Prostate gland (tissue), 2 donors: ENCODE measurements at regions not wholly inside any gene's neighbourhood (a gene's known extent, or its start where the extent isn't known, plus 50 kb on each side); places are given as distances from the start of the nearest gene placed in this dataset.

Source experiments
- DNase-seq: peaks from one replicate; pipeline ENCODE4 v3.0.0-alpha.2; 2019; ENCODE audit warnings: low spot score
- H3K27ac ChIP-seq, 2 donors: fragments of 200-600 bp; sonication (generic); 2 replicates each; pipeline ENCODE4 v1.5.1; 2017 to 2019
- H3K27me3 ChIP-seq: fragments of 200-600 bp; sonication (generic); replicated peaks from 2 replicates; pipeline ENCODE4 v1.5.1; 2019; ENCODE audit not compliant: insufficient read depth
- H3K36me3 ChIP-seq, 2 donors: fragments of 200-600 bp; sonication (generic); 1 replicate in 1 of 2; 2 replicates in 1 of 2; pipeline versions ENCODE4 v1.5.1 to v1.8.1; 2017 to 2019
- H3K4me1 ChIP-seq: fragments of 200-600 bp; sonication (generic); replicated peaks from 2 replicates; pipeline ENCODE4 v1.5.1; 2019
- H3K4me3 ChIP-seq, 2 donors: fragments of 200-600 bp; sonication (generic); 2 replicates each; pipeline ENCODE4 v1.5.1; 2017 to 2019
- H3K9me3 ChIP-seq: fragments of 200-600 bp; sonication (generic); 2 replicates; pipeline ENCODE4 v1.5.1; 2017
- POLR2A ChIP-seq: fragments of 450-650 bp; IDR thresholded peaks from one replicate; pipeline ENCODE4 v1.6.1; 2016; ENCODE audit warnings: antibody characterized with exemption, mild to moderate bottlenecking
- POLR2AphosphoS5 ChIP-seq: sonication (generic); formaldehyde crosslinking; IDR thresholded peaks from one replicate; pipeline ENCODE4 v1.6.1; 2017; ENCODE audit warnings: antibody characterized with exemption
- WGBS: methylation state at CpG from one replicate; pipeline ENCODE4 v1.1.5; 2018; 5-methylcytosine and 5-hydroxymethylcytosine counted together
- intact Hi-C: fragments of 100-400 bp; cut with DNase I; formaldehyde crosslinking; loops from one replicate; pipeline ENCODE4 v1.14.2; 2022
- TF ChIP-seq, protein P1 (sequence below), 4 experiments: fragments of 200-600 bp in 2 of 4; fragments of 450-650 bp in 2 of 4; sonication (generic) in 2 of 4; IDR thresholded peaks; 1 replicate in 3 of 4; 2 replicates in 1 of 4; pipeline ENCODE4 v1.5.1; 2016 to 2019; ENCODE audit warnings: antibody characterized with exemption in 4 of 4, mild to moderate bottlenecking in 2 of 4, moderate library complexity in 2 of 4

GRCh38 chr7:49639808-49640207, 133.6 kb upstream of the VWC2 start:
- Histone ChIP-seq H3K4me1 (no peaks in the 10 kb centered on the region), H3K27me3 (no peaks in the 10 kb centered on the region), H3K4me3 (no peak overlapping the region), H3K9me3 (no peaks in the 10 kb centered on the region), H3K36me3 (no peaks in the 10 kb centered on the region), H3K27ac (no peak overlapping the region)
- DNase-seq, result no peak
- WGBS, result 84% methylated on average over 2 of the region's 2 CpGs
- intact Hi-C loops, result no loop called here
- TF ChIP-seq, protein P1, sequence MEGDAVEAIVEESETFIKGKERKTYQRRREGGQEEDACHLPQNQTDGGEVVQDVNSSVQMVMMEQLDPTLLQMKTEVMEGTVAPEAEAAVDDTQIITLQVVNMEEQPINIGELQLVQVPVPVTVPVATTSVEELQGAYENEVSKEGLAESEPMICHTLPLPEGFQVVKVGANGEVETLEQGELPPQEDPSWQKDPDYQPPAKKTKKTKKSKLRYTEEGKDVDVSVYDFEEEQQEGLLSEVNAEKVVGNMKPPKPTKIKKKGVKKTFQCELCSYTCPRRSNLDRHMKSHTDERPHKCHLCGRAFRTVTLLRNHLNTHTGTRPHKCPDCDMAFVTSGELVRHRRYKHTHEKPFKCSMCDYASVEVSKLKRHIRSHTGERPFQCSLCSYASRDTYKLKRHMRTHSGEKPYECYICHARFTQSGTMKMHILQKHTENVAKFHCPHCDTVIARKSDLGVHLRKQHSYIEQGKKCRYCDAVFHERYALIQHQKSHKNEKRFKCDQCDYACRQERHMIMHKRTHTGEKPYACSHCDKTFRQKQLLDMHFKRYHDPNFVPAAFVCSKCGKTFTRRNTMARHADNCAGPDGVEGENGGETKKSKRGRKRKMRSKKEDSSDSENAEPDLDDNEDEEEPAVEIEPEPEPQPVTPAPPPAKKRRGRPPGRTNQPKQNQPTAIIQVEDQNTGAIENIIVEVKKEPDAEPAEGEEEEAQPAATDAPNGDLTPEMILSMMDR (IDR thresholded peaks at IDR 0.05), result no peak

- WGBS, result 49% methylated on average over 5 of the region's 5 CpGs
- no peak for DNase-seq
These were observed 130.1 kb upstream of the VWC2 start for GRCh38 chr7:49643321-49643720.

GRCh38 chr7:49643736-49644135, 129.7 kb upstream of the VWC2 start:
- Histone ChIP-seq H3K4me1 (no peaks in the 10 kb centered on the region), H3K9me3 (no peaks in the 10 kb centered on the region), H3K4me3 (no peak overlapping the region), H3K36me3 (no peaks in the 10 kb centered on the region), H3K27me3 (no peaks in the 10 kb centered on the region), H3K27ac (no peak overlapping the region)
- no peak for DNase-seq
- WGBS, result 87% methylated on average over 4 of the region's 4 CpGs
- TF ChIP-seq, protein P1 (IDR thresholded peaks at IDR 0.05), result no peak
- no peak for TF ChIP-seq POLR2A
- no peak for TF ChIP-seq POLR2AphosphoS5
- intact Hi-C loops, result no loop called here

More at GRCh38 chr7:49643321-49643720, 130.1 kb upstream of the VWC2 start:
- Histone ChIP-seq H3K27ac (no peak overlapping the region), H3K36me3 (no peaks in the 10 kb centered on the region), H3K9me3 (no peaks in the 10 kb centered on the region), H3K27me3 (no peaks in the 10 kb centered on the region), H3K4me1 (no peaks in the 10 kb centered on the region), H3K4me3 (no peak overlapping the region)
- intact Hi-C loops, result no loop called here
- TF ChIP-seq POLR2A (no peak), POLR2AphosphoS5 (no peak)
- TF ChIP-seq, protein P1 (IDR thresholded peaks at IDR 0.05), result no peak

DNA sequence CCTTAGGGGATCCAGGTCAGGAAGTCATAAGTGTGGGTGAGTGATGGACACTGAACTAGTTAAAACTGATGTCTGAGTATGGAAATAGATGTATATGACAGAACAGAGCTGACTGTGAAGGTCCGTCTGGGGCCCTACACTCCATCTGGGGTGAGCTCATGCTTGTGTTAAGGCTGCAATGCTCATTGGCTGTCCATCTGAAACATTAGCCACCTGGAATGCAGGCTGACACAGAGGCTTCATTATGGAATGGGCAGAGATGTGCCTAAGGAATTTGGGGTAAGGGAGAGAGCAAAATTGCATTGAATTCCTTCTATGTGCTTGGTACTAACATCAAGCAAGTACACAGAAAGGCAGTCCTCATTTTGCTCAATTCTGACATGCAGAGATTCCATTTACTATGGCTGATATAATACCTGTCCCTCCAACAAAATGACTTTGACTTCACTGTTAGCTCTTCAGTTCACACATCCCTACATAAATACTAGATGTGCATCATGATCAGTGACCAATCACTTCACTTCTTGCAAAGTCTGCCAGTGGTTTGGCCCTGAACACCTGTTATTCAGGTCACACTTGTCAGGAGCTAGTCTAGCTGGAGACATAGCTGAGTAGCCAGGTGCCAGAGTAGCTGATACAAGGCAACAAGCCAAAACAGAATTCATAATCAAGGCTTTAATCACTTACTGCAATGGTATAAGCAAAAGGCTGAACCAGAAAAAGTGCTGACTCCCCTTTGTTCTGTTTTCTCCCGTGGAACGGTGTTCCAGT, 128.9 kb upstream of the VWC2 start:
- no peak for DNase-seq

More for the DNA sequence above, 128.9 kb upstream of the VWC2 start:
- no peaks in the 10 kb centered on the region for H3K36me3 ChIP-seq
- 67% methylated on average over 3 of the region's 3 CpGs for WGBS
- H3K27me3 ChIP-seq, result no peaks in the 10 kb centered on the region
- H3K9me3 ChIP-seq, result no peaks in the 10 kb centered on the region
- H3K4me1 ChIP-seq, result no peaks in the 10 kb centered on the region
- H3K4me3 ChIP-seq, result no peak overlapping the region
- H3K27ac ChIP-seq, result no peak overlapping the region
- TF ChIP-seq POLR2A (no peak), POLR2AphosphoS5 (no peak)
- TF ChIP-seq, protein P1 (IDR thresholded peaks at IDR 0.05), result no peak
- intact Hi-C loops, result no loop called here
